Stomach (tissue), 8 donors: ENCODE measurements at regions not wholly inside any gene's neighbourhood (a gene's known extent, or its start where the extent isn't known, plus 50 kb on each side); places are given as distances from the start of the nearest gene placed in this dataset.

Experiments used
- DNase-seq, 2 donors: peaks; one replicate each; pipeline versions ENCODE4 v3.0.0 to v3.0.0-alpha.2; 2013 to 2019
- H3K27ac ChIP-seq, 5 donors: fragments of 200-600 bp in 4 of 5; sonication (generic) in 4 of 5; one replicate each; pipeline ENCODE4 v1.5.1; 2013 to 2019; ENCODE audit warnings: mild to moderate bottlenecking in 1 of 5, moderate library complexity in 1 of 5
- H3K27me3 ChIP-seq, 3 donors: fragments of 200-600 bp; sonication (generic); one replicate each; pipeline ENCODE4 v1.5.1; 2017 to 2019; ENCODE audit warnings: mixed run types in 1 of 3
- H3K36me3 ChIP-seq, 4 donors: fragments of 200-600 bp; sonication (generic); 1 replicate in 3 of 4; 2 replicates in 1 of 4; pipeline ENCODE4 v1.5.1; 2016 to 2019
- H3K4me1 ChIP-seq, 4 donors: fragments of 200-600 bp; sonication (generic); one replicate each; pipeline ENCODE4 v1.5.1; 2016 to 2019
- H3K4me3 ChIP-seq, 4 donors: fragments of 200-600 bp; sonication (generic) in 3 of 4; one replicate each; pipeline ENCODE4 v1.5.1; 2016 to 2019; ENCODE audit warnings: mild to moderate bottlenecking in 1 of 4
- H3K9me3 ChIP-seq, 4 donors: fragments of 200-600 bp; sonication (generic); one replicate each; pipeline ENCODE4 v1.5.1; 2016 to 2019
- CTCF ChIP-seq, 7 experiments: fragments of 450-650 bp in 4 of 7; fragments of 200-600 bp in 3 of 7; sonication (generic) in 3 of 7; IDR thresholded peaks; one replicate each; pipeline ENCODE4 v1.5.1; 2016 to 2019; ENCODE audit warnings: antibody characterized with exemption in 7 of 7, control low read depth in 2 of 7, mild to moderate bottlenecking in 1 of 7
- EP300 ChIP-seq: sonication (generic); formaldehyde crosslinking; IDR thresholded peaks from one replicate; pipeline ENCODE4 v1.6.1; 2017; ENCODE audit warnings: antibody characterized with exemption
- POLR2A ChIP-seq, 4 donors: fragments of 450-650 bp; IDR thresholded peaks; one replicate each; pipeline ENCODE4 v1.6.1; 2016; ENCODE audit warnings: antibody characterized with exemption in 4 of 4, control low read depth in 2 of 4, mild to moderate bottlenecking in 1 of 4, moderate library complexity in 1 of 4
- POLR2AphosphoS5 ChIP-seq, 3 donors: sonication (generic); formaldehyde crosslinking; IDR thresholded peaks; one replicate each; pipeline ENCODE4 v1.6.1; 2016; ENCODE audit warnings: antibody characterized with exemption in 3 of 3
- WGBS, 5 donors: extraction: QIAGEN DNeasy Blood & Tissue Kit in 3 of 5; methylation state at CpG; one replicate each; pipeline versions ENCODE4 v1.1.5 to v1.1.7; 2013 to 2018; 5-methylcytosine and 5-hydroxymethylcytosine counted together
- intact Hi-C: fragments of 100-400 bp; cut with DNase I; formaldehyde crosslinking; loops from one replicate; pipeline ENCODE4 v1.15.1; 2023; ENCODE audit warnings: low total_unique reads
- donor health status: healthy with polysubstance abuse.
- donor health status: Bipolar disorder and iron deficiency.
- donor health status: healthy.

- Histone ChIP-seq H3K27ac (no peak overlapping the region), H3K27me3 (no peaks in the 10 kb centered on the region), H3K9me3 (peaks cover 0 to 20% (median 9%) of the 10 kb centered on the region in 4 donors), H3K4me3 (no peak overlapping the region), H3K4me1 (no peaks in the 10 kb centered on the region), H3K36me3 (no peaks in the 10 kb centered on the region)
- intact Hi-C loops = no loop called here
- WGBS, 5 donors = 29 to 44% (median 36%) methylated on average over 6 of the region's 6 CpGs
- peak in 1 of 2 donors; percentile 69 for DNase-seq
- TF ChIP-seq EP300 (no peak), CTCF (IDR thresholded peaks at IDR 0.05) (no peak), POLR2AphosphoS5 (IDR thresholded peaks at IDR 0.05) (no peak), POLR2A (IDR thresholded peaks at IDR 0.05) (no peak)
These were observed 125.1 kb downstream of the GAS1 start for GRCh38 chr9:86822006-86822801.

GRCh38 chr9:86821006-86821845, 126.1 kb downstream of the GAS1 start:
- TF ChIP-seq CTCF (IDR thresholded peaks at IDR 0.05) (no peak), POLR2AphosphoS5 (IDR thresholded peaks at IDR 0.05) (no peak), POLR2A (IDR thresholded peaks at IDR 0.05) (no peak), EP300 (no peak)
- 79 to 87% (median 83%) methylated on average over 8 of the region's 8 CpGs for WGBS, 5 donors
- peaks cover 0 to 20% (median 9%) of the 10 kb centered on the region in 4 donors for H3K9me3 ChIP-seq
- H3K4me3 ChIP-seq = no peak overlapping the region
- H3K4me1 ChIP-seq = no peaks in the 10 kb centered on the region
- intact Hi-C loops = no loop called here
- no peak overlapping the region for H3K27ac ChIP-seq
- H3K27me3 ChIP-seq = no peaks in the 10 kb centered on the region
- no peaks in the 10 kb centered on the region for H3K36me3 ChIP-seq
- DNase-seq = no peak

GRCh38 chr9:86819552-86819951, 127.8 kb downstream of the GAS1 start:
- no peak for DNase-seq
- no peaks in the 10 kb centered on the region for H3K27me3 ChIP-seq
- WGBS, 5 donors = 70 to 85% (median 78%) methylated on average over 1 of the region's 1 CpG
- no peak overlapping the region for H3K27ac ChIP-seq
- TF ChIP-seq POLR2A (IDR thresholded peaks at IDR 0.05) (no peak), EP300 (no peak), CTCF (IDR thresholded peaks at IDR 0.05) (no peak), POLR2AphosphoS5 (IDR thresholded peaks at IDR 0.05) (no peak)
- H3K9me3 ChIP-seq = peaks cover 0 to 16% (median 9%) of the 10 kb centered on the region in 4 donors
- no peak overlapping the region for H3K4me3 ChIP-seq
- H3K4me1 ChIP-seq = no peaks in the 10 kb centered on the region
- no peaks in the 10 kb centered on the region for H3K36me3 ChIP-seq
- intact Hi-C loops = no loop called here

GRCh38 chr9:86818636-86819035, 128.7 kb downstream of the GAS1 start:
- H3K4me1 ChIP-seq = no peaks in the 10 kb centered on the region
- H3K36me3 ChIP-seq = no peaks in the 10 kb centered on the region
- H3K4me3 ChIP-seq = no peak overlapping the region
- no peak for DNase-seq
- peaks cover 0 to 13% (median 9%) of the 10 kb centered on the region in 4 donors for H3K9me3 ChIP-seq
- WGBS, 5 donors = 84 to 96% (median 92%) methylated on average over 6 of the region's 6 CpGs
- no peaks in the 10 kb centered on the region for H3K27me3 ChIP-seq
- intact Hi-C loops = no loop called here
- TF ChIP-seq POLR2AphosphoS5 (IDR thresholded peaks at IDR 0.05) = no peak
- TF ChIP-seq EP300 = no peak
- TF ChIP-seq CTCF (IDR thresholded peaks at IDR 0.05) = no peak
- TF ChIP-seq POLR2A (IDR thresholded peaks at IDR 0.05) = no peak
- no peak overlapping the region for H3K27ac ChIP-seq
